ENCODE measurements at regions not wholly inside any gene's neighbourhood (a gene's known extent, or its start where the extent isn't known, plus 50 kb on each side); places are given as distances from the start of the nearest gene placed in this dataset.

DNA sequence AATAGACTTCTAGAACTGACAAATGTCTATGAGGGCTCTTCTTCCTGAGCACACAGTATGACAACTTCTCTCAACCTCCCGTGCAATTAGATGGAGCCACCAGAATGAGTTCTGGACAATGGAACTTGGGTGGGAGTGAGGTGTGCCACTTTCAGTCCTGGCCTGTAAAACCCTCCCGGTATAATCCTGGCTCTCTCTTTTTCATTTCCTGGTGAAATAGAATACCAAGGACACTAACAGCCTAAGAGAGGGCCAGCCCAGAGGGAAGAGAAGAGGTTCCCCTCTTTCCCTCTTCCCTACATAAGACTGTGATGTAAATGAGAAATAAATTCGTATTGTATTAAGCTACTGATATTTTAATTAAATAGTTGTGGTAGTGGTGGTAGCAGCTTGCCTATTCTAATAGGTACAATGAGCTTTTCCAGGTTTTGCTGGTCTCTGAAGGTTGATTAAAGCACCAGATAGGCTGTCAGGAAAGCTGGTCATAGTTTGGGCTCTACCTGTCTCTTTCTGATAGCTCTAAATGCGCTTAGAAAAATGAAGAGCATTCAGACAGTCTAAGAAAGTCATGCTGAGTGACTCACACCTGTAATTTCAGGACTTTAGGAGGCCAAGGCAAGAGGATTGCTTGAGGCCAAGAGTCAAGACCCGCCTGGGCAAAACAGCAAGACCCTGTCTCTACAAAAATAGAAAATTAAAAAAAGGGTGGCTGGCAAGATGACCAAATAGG, 108.6 kb upstream of the ZNF644 start:
- no peak for TF ChIP-seq POLR2A (IDR thresholded peaks at IDR 0.05)
- TF ChIP-seq, protein P1, sequence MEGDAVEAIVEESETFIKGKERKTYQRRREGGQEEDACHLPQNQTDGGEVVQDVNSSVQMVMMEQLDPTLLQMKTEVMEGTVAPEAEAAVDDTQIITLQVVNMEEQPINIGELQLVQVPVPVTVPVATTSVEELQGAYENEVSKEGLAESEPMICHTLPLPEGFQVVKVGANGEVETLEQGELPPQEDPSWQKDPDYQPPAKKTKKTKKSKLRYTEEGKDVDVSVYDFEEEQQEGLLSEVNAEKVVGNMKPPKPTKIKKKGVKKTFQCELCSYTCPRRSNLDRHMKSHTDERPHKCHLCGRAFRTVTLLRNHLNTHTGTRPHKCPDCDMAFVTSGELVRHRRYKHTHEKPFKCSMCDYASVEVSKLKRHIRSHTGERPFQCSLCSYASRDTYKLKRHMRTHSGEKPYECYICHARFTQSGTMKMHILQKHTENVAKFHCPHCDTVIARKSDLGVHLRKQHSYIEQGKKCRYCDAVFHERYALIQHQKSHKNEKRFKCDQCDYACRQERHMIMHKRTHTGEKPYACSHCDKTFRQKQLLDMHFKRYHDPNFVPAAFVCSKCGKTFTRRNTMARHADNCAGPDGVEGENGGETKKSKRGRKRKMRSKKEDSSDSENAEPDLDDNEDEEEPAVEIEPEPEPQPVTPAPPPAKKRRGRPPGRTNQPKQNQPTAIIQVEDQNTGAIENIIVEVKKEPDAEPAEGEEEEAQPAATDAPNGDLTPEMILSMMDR (IDR thresholded peaks at IDR 0.05): no peak
